ENCODE measurements at regions not wholly inside any gene's neighbourhood (a gene's known extent, or its start where the extent isn't known, plus 50 kb on each side); places are given as distances from the start of the nearest gene placed in this dataset.

DNA sequence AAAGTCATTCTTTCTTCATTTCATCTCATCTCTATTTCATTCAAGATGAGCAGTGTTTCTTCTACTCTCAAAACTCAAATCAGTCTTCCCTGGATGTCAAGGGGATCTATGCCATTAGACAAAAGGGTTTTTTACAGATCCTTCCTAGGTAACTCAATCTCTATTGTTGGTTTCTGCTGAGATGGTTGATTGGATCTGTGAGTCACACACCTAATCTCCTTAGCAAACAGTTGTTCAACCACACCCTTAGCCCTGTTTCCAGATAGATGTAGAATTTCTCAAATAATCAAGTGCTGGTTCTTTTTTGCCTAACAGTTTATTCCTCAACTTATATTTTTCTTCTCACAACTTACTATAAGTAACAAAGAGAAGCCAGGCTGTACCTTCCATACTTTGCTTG is 200.5 kb downstream of the KDR start:
- no peaks in the 10 kb centered on the region for H3K79me2 ChIP-seq
- no peak overlapping the region for H3K27ac ChIP-seq
- no peaks in the 10 kb centered on the region for H3K36me3 ChIP-seq (ENCODE audit: control insufficient read depth, insufficient read depth, low read length)
- no peak overlapping the region for H3K9ac ChIP-seq
- H3K4me2 ChIP-seq (ENCODE audit: low read length), result no peak overlapping the region
- H3K9me3 ChIP-seq (ENCODE audit: control insufficient read depth, low read length), result no peaks in the 10 kb centered on the region
- no peak overlapping the region for H3K4me3 ChIP-seq (ENCODE audit: low read depth, low read length)
- H3K4me1 ChIP-seq, result no peaks in the 10 kb centered on the region
- TF ChIP-seq, protein P1, sequence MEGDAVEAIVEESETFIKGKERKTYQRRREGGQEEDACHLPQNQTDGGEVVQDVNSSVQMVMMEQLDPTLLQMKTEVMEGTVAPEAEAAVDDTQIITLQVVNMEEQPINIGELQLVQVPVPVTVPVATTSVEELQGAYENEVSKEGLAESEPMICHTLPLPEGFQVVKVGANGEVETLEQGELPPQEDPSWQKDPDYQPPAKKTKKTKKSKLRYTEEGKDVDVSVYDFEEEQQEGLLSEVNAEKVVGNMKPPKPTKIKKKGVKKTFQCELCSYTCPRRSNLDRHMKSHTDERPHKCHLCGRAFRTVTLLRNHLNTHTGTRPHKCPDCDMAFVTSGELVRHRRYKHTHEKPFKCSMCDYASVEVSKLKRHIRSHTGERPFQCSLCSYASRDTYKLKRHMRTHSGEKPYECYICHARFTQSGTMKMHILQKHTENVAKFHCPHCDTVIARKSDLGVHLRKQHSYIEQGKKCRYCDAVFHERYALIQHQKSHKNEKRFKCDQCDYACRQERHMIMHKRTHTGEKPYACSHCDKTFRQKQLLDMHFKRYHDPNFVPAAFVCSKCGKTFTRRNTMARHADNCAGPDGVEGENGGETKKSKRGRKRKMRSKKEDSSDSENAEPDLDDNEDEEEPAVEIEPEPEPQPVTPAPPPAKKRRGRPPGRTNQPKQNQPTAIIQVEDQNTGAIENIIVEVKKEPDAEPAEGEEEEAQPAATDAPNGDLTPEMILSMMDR (IDR thresholded peaks at IDR 0.05), result no peak
- H3K27me3 ChIP-seq (ENCODE audit: control insufficient read depth, insufficient read depth, low read length), result no peaks in the 10 kb centered on the region
- no peak overlapping the region for H2AFZ ChIP-seq

DNA sequence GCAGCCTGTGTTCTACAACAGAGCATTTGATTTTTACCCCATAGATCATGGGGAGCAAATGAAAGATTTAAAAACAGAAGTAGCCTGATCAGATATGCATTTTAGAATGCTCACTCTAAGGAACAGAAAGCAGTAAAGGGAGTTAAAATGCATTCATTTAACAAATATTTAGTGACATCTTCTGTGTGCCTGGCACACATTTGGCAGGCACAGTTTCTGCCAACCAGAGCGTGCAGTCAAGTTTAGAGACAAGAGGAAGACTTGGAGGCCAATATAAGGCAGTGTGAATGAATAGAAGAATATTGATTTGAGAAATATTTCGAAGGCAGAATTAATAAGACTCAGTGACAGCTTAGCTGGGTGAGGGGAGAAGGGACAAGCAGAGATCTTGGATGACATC is 210.1 kb downstream of the KDR start:
- Histone ChIP-seq H3K9ac (no peak overlapping the region), H3K36me3 (ENCODE audit: control insufficient read depth, insufficient read depth, low read length) (no peaks in the 10 kb centered on the region), H3K9me3 (ENCODE audit: control insufficient read depth, low read length) (no peaks in the 10 kb centered on the region), H3K79me2 (no peaks in the 10 kb centered on the region), H2AFZ (no peak overlapping the region), H3K27ac (no peak overlapping the region), H3K4me2 (ENCODE audit: low read length) (no peak overlapping the region), H3K4me1 (no peaks in the 10 kb centered on the region), H3K27me3 (ENCODE audit: control insufficient read depth, insufficient read depth, low read length) (no peaks in the 10 kb centered on the region), H3K4me3 (ENCODE audit: low read depth, low read length) (no peak overlapping the region)
- TF ChIP-seq, protein P1 (IDR thresholded peaks at IDR 0.05), result no peak

DNA sequence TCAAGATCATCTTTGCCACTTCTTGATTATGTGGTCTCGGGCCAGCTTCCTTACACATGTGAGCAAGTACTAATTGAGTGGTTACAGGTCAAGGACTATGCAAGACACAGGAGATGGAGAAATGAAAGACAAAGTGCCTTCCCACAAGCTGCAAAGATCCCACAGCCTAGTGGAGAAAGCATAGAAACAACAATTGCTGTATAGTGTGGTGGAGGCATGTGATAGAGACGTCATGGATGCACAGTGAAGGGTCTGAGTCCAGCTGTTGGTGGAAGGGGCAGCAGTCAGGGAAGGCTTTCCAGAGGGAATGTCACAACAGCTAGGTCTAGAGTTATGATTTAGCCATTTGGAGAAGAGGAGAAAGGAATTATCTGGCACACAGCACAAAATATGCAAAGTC is 210.6 kb downstream of the KDR start:
- H3K36me3 ChIP-seq (ENCODE audit: control insufficient read depth, insufficient read depth, low read length), result no peaks in the 10 kb centered on the region
- no peak overlapping the region for H3K9ac ChIP-seq
- no peaks in the 10 kb centered on the region for H3K9me3 ChIP-seq (ENCODE audit: control insufficient read depth, low read length)
- no peaks in the 10 kb centered on the region for H3K27me3 ChIP-seq (ENCODE audit: control insufficient read depth, insufficient read depth, low read length)
- no peak overlapping the region for H3K4me2 ChIP-seq (ENCODE audit: low read length)
- H3K79me2 ChIP-seq, result no peaks in the 10 kb centered on the region
- no peaks in the 10 kb centered on the region for H3K4me1 ChIP-seq
- H2AFZ ChIP-seq, result no peak overlapping the region
- TF ChIP-seq, protein P1 (IDR thresholded peaks at IDR 0.05), result no peak
- H3K4me3 ChIP-seq (ENCODE audit: low read depth, low read length), result no peak overlapping the region
- H3K27ac ChIP-seq, result no peak overlapping the region

DNA sequence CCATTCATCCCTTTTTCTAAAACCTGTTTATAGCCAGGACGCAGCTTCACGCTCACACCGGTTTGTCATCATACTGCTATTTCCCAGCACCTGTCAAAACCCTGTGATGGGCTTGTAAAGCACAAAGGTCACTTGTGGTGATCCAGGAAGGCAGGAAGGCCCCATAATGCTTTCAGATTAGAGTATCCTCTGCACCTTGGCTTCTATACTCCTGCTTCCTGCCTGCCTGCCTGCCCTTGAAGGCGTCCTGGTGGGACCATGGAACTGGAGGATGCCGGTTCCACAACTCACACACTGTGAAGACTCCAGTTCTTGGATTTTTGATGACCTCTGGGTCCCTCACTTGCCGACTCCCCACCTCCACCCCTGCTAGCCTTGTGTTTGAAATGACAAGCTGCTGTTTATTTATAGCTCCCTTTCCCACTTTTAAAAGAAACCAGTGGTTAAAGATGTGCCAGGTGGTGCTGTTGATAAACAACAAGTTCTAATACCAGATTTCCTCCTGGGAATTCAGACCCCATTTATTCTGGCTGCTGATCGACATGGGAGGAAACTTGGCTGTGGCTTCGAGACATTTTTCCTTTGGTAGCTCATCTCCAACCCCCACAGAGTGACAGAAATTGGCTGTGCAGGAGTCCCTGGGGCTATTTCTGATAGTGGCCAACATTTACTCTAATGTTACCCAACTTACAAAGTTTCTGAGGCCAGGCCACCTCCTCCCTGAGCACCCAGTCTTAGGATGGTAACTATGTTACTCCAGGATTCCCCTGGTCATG is 211.5 kb downstream of the KDR start:
- Histone ChIP-seq H2AFZ (no peak overlapping the region), H3K9me3 (ENCODE audit: control insufficient read depth, low read length) (no peaks in the 10 kb centered on the region), H3K4me2 (ENCODE audit: low read length) (no peak overlapping the region), H3K27ac (no peak overlapping the region), H3K79me2 (no peaks in the 10 kb centered on the region), H3K9ac (no peak overlapping the region), H3K36me3 (ENCODE audit: control insufficient read depth, insufficient read depth, low read length) (no peaks in the 10 kb centered on the region), H3K4me1 (no peaks in the 10 kb centered on the region), H3K27me3 (ENCODE audit: control insufficient read depth, insufficient read depth, low read length) (no peaks in the 10 kb centered on the region), H3K4me3 (ENCODE audit: low read depth, low read length) (no peak overlapping the region)
- TF ChIP-seq, protein P1 (IDR thresholded peaks at IDR 0.05), result no peak

DNA sequence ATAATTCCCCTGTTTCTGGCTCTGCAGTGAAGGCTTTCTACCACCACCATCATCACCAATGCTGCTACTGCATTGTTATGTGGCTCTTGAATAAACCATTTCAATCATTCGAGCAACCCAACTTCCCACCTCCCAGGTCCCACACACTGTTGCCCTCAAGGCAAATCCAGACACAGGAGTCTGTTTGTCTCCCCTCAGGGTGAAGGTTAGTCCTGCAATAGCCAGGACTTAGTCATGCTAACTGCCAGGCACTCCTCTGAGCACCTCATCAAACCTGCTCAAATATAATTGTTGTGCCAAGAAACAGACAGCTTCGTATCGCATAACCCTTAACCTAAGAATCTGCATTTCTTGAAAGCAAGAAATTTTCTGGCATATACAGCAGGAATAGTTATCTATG is 213.2 kb downstream of the KDR start:
- Histone ChIP-seq H3K79me2 (no peaks in the 10 kb centered on the region), H3K27me3 (ENCODE audit: control insufficient read depth, insufficient read depth, low read length) (no peaks in the 10 kb centered on the region), H3K27ac (no peak overlapping the region), H3K36me3 (ENCODE audit: control insufficient read depth, insufficient read depth, low read length) (no peaks in the 10 kb centered on the region), H3K4me1 (no peaks in the 10 kb centered on the region), H3K9me3 (ENCODE audit: control insufficient read depth, low read length) (no peaks in the 10 kb centered on the region), H2AFZ (no peak overlapping the region), H3K4me3 (ENCODE audit: low read depth, low read length) (no peak overlapping the region), H3K4me2 (ENCODE audit: low read length) (no peak overlapping the region), H3K9ac (no peak overlapping the region)
- TF ChIP-seq, protein P1 (IDR thresholded peaks at IDR 0.05), result no peak

Measured in parathyroid adenoma (tissue), 2 donors.